ENCODE measurements at regions not wholly inside any gene's neighbourhood (a gene's known extent, or its start where the extent isn't known, plus 50 kb on each side); places are given as distances from the start of the nearest gene placed in this dataset.

DNA sequence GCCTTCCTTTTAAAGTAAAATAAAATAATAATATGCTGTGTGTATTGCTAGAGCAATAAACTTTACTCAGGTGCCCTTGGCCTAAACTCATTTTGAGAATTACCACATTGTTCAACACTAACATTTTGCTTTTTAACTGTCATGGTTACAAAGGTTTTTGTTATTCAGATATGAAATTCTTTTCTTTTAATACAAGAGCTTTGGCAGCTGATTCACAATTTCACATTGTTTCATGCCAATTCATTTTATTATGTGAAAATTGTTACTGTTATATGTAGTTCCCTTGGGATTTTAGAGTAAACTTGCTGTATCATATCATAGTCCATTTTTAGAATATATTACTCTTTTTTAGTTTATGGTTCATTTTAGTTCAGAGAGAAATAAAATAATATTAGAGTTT, 65.8 kb upstream of the ZNF804A start:
- H3K9me3 Mint-ChIP-seq, result peaks cover 3% of the 10 kb centered on the region

DNA sequence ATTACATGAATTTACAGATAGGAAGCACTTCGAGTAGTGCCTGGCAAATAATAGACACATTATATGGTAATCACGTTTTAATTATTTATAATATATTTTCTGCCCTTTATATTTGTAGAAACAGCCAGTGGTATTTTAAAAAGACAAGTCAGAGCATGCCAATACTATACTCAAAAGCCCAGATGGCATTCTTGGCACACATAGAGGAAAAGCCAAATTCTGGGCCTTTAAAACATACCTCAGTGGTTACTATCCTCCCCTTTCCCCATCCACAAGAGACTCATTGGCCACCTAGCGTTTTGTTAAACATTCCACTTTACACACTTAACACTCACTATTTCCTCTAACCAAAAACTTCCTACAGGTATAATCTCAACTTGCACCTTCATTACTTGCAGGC, 63.3 kb upstream of the ZNF804A start:
- ChIA-PET CTCF (no interaction called here), POLR2A (no interaction called here)
- no peaks in the 10 kb centered on the region for H3K36me3 ChIP-seq (ENCODE audit: insufficient read depth, low read length)
- Mint-ChIP-seq H3K4me3 (no peak overlapping the region), H3K4me1 (ENCODE audit: low read depth) (no peaks in the 10 kb centered on the region), H3K9me3 (peaks cover 3% of the 10 kb centered on the region), H3K36me3 (ENCODE audit: low read depth) (no peaks in the 10 kb centered on the region), H3K27me3 (no peaks in the 10 kb centered on the region), H3K27ac (no peak overlapping the region)
- H3K4me3 ChIP-seq (ENCODE audit: low read length), result no peak overlapping the region
- no peaks in the 10 kb centered on the region for H3K27me3 ChIP-seq (ENCODE audit: control insufficient read depth in 1 of 2, insufficient read depth in 2 of 2, low read length in 2 of 2)
- DNase-seq, result no peak
- TF ChIP-seq, protein P1, sequence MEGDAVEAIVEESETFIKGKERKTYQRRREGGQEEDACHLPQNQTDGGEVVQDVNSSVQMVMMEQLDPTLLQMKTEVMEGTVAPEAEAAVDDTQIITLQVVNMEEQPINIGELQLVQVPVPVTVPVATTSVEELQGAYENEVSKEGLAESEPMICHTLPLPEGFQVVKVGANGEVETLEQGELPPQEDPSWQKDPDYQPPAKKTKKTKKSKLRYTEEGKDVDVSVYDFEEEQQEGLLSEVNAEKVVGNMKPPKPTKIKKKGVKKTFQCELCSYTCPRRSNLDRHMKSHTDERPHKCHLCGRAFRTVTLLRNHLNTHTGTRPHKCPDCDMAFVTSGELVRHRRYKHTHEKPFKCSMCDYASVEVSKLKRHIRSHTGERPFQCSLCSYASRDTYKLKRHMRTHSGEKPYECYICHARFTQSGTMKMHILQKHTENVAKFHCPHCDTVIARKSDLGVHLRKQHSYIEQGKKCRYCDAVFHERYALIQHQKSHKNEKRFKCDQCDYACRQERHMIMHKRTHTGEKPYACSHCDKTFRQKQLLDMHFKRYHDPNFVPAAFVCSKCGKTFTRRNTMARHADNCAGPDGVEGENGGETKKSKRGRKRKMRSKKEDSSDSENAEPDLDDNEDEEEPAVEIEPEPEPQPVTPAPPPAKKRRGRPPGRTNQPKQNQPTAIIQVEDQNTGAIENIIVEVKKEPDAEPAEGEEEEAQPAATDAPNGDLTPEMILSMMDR (IDR thresholded peaks at IDR 0.05), result no peak
- intact Hi-C loops (cut with DNase I, micrococcal nuclease), result no loop called here
- no peaks in the 10 kb centered on the region for H3K4me1 ChIP-seq (ENCODE audit: insufficient read depth, low read length)
- peaks cover 4 to 12% of the 10 kb centered on the region in 2 experiments for H3K9me3 ChIP-seq (ENCODE audit: control insufficient read depth in 1 of 2, insufficient read depth in 1 of 2, low read length in 2 of 2)
- ATAC-seq (ENCODE audit: poor library complexity), result no peak
- H3K27ac ChIP-seq (ENCODE audit: low read depth in 1 of 2, low read length in 2 of 2), result no peak overlapping the region

More for the DNA sequence above, 65.8 kb upstream of the ZNF804A start:
- Mint-ChIP-seq H3K27ac (no peak overlapping the region), H3K4me3 (no peak overlapping the region), H3K27me3 (no peaks in the 10 kb centered on the region), H3K4me1 (ENCODE audit: low read depth) (no peaks in the 10 kb centered on the region), H3K36me3 (ENCODE audit: low read depth) (no peaks in the 10 kb centered on the region)
- H3K4me3 ChIP-seq (ENCODE audit: low read length), result no peak overlapping the region
- H3K27ac ChIP-seq (ENCODE audit: low read depth in 1 of 2, low read length in 2 of 2), result no peak overlapping the region
- ChIA-PET CTCF (no interaction called here), POLR2A (no interaction called here)
- DNase-seq (no peak), ATAC-seq (ENCODE audit: poor library complexity) (no peak)
- no peaks in the 10 kb centered on the region for H3K27me3 ChIP-seq (ENCODE audit: control insufficient read depth in 1 of 2, insufficient read depth in 2 of 2, low read length in 2 of 2)
- H3K36me3 ChIP-seq (ENCODE audit: insufficient read depth, low read length), result no peaks in the 10 kb centered on the region
- TF ChIP-seq, protein P1 (IDR thresholded peaks at IDR 0.05), result no peak
- H3K9me3 ChIP-seq (ENCODE audit: control insufficient read depth in 1 of 2, insufficient read depth in 1 of 2, low read length in 2 of 2), result peaks cover 17% of the 10 kb centered on the region in 2 experiments
- intact Hi-C loops (cut with DNase I, micrococcal nuclease), result no loop called here
- H3K4me1 ChIP-seq (ENCODE audit: insufficient read depth, low read length), result no peaks in the 10 kb centered on the region

DNA sequence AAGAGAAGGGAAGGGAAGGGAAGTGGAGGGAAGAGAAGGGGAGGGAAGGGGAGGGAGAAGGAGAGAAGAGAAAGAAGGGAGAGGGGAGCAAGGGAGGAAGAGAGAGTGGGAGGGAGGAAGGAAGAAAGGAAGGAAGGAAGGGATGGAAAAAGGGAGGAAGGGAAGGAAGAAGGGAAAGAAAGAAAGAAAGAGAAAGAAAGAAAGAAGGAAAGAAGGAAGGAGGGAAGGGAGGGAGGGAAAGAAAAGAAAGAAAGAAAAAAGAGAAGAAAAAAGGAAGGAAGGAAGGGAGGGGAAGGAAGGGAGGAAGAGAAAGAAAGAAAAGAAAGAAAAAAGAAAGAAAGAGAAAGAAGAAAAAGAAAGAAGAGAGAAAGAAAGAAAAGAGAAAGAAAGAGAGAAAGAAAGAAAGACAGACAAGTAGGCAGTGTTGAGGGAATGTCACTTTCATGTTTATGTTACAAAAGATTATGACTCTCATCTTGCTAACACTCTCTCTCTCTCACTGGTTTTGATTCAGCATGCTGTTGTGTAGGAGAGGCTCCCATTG, 58.0 kb upstream of the ZNF804A start:
- H3K4me1 Mint-ChIP-seq (ENCODE audit: low read depth), result no peaks in the 10 kb centered on the region
- Histone ChIP-seq H3K9me3 (ENCODE audit: control insufficient read depth in 1 of 2, insufficient read depth in 1 of 2, low read length in 2 of 2) (no peaks in the 10 kb centered on the region), H3K27ac (ENCODE audit: low read depth in 1 of 2, low read length in 2 of 2) (no peak overlapping the region), H3K4me1 (ENCODE audit: insufficient read depth, low read length) (no peaks in the 10 kb centered on the region), H3K27me3 (ENCODE audit: control insufficient read depth in 1 of 2, insufficient read depth in 2 of 2, low read length in 2 of 2) (no peaks in the 10 kb centered on the region), H3K4me3 (ENCODE audit: low read length) (no peak overlapping the region), H3K36me3 (ENCODE audit: insufficient read depth, low read length) (no peaks in the 10 kb centered on the region)
- POLR2A ChIA-PET, result no interaction called here
- CTCF ChIA-PET, result no interaction called here
- no peak overlapping the region for H3K4me3 Mint-ChIP-seq
- no peak for ATAC-seq (ENCODE audit: poor library complexity)
- intact Hi-C loops (cut with DNase I, micrococcal nuclease), result no loop called here
- no peaks in the 10 kb centered on the region for H3K36me3 Mint-ChIP-seq (ENCODE audit: low read depth)
- no peaks in the 10 kb centered on the region for H3K27me3 Mint-ChIP-seq
- no peak overlapping the region for H3K27ac Mint-ChIP-seq
- no peaks in the 10 kb centered on the region for H3K9me3 Mint-ChIP-seq
- DNase-seq, result no peak
- TF ChIP-seq, protein P1 (IDR thresholded peaks at IDR 0.05), result no peak
